Esophagus squamous epithelium (tissue), 5 donors: ENCODE measurements at regions not wholly inside any gene's neighbourhood (a gene's known extent, or its start where the extent isn't known, plus 50 kb on each side); places are given as distances from the start of the nearest gene placed in this dataset.

Experiments
- DNase-seq: peaks from one replicate; lab custom pipeline; 2025; lab: John Stamatoyannopoulos, UW
- H3K27ac ChIP-seq, 4 donors: fragments of 200-600 bp; sonication (generic); one replicate each; pipeline ENCODE4 v1.5.1; 2016 to 2019; ENCODE audit warnings: mild to moderate bottlenecking in 1 of 4
- H3K27me3 ChIP-seq, 4 donors: fragments of 200-600 bp; sonication (generic); 1 replicate in 3 of 4; 2 replicates in 1 of 4; pipeline versions ENCODE4 v1.5.1 to v1.6.0; 2017 to 2021; ENCODE audit warnings: antibody characterized with exemption in 1 of 4
- H3K36me3 ChIP-seq, 3 donors: fragments of 200-600 bp; sonication (generic); one replicate each; pipeline ENCODE4 v1.5.1; 2016 to 2019
- H3K4me1 ChIP-seq, 3 donors: fragments of 200-600 bp; sonication (generic); one replicate each; pipeline ENCODE4 v1.5.1; 2017 to 2019
- H3K4me3 ChIP-seq, 4 donors: fragments of 200-600 bp; sonication (generic); 1 replicate in 3 of 4; 2 replicates in 1 of 4; pipeline ENCODE4 v1.5.1; 2016 to 2019; ENCODE audit warnings: mild to moderate bottlenecking in 2 of 4, moderate library complexity in 1 of 4
- H3K9me3 ChIP-seq, 3 donors: fragments of 200-600 bp; sonication (generic); one replicate each; pipeline ENCODE4 v1.5.1; 2016 to 2019
- CTCF ChIP-seq, 6 experiments: fragments of 450-650 bp in 4 of 6; fragments of 200-600 bp in 2 of 6; sonication (generic) in 2 of 6; IDR thresholded peaks; one replicate each; pipeline ENCODE4 v1.5.1; 2016 to 2019; ENCODE audit warnings: antibody characterized with exemption in 6 of 6, mild to moderate bottlenecking in 4 of 6, moderate library complexity in 4 of 6
- POLR2A ChIP-seq, 4 donors: fragments of 450-650 bp; IDR thresholded peaks; one replicate each; pipeline ENCODE4 v1.6.1; 2017; ENCODE audit warnings: antibody characterized with exemption in 4 of 4, mild to moderate bottlenecking in 4 of 4, moderate library complexity in 3 of 4
- WGBS, 2 donors: methylation state at CpG; one replicate each; pipeline ENCODE4 v1.1.5; 2018; 5-methylcytosine and 5-hydroxymethylcytosine counted together
- intact Hi-C: fragments of 100-400 bp; cut with DNase I; formaldehyde crosslinking; loops from one replicate; pipeline ENCODE4 v1.15.0; 2022
- donor health status: DM: yes; HTN: yes; CAD: no.

GRCh38 chr7:109126404-109127050, 556.9 kb downstream of the DNAJB9 start:
- H3K4me3 ChIP-seq, result no peak overlapping the region
- intact Hi-C loops, result no loop called here
- TF ChIP-seq CTCF (IDR thresholded peaks at IDR 0.05) (no peak), POLR2A (IDR thresholded peaks at IDR 0.05) (no peak)
- no peaks in the 10 kb centered on the region for H3K36me3 ChIP-seq
- H3K27ac ChIP-seq, result no peak overlapping the region
- H3K9me3 ChIP-seq, result no peaks in the 10 kb centered on the region
- no peaks in the 10 kb centered on the region for H3K4me1 ChIP-seq
- WGBS, 2 donors, result 34 to 49% methylated on average over 2 of the region's 2 CpGs
- H3K27me3 ChIP-seq, result no peaks in the 10 kb centered on the region
- no peak for DNase-seq

- no peak for TF ChIP-seq POLR2A (IDR thresholded peaks at IDR 0.05)
- no peak for TF ChIP-seq CTCF (IDR thresholded peaks at IDR 0.05)
- DNase-seq, result no peak
- 54 to 61% methylated on average over 1 of the region's 1 CpG for WGBS, 2 donors
Observed at GRCh38 chr7:109127145-109127544, 557.5 kb downstream of the DNAJB9 start.

GRCh38 chr7:109131141-109131540, 561.5 kb downstream of the DNAJB9 start:
- H3K27ac ChIP-seq, result no peak overlapping the region
- intact Hi-C loops, result no loop called here
- peaks cover 0 to 20% (median 4%) of the 10 kb centered on the region in 3 donors for H3K9me3 ChIP-seq
- DNase-seq, result no peak
- no peaks in the 10 kb centered on the region for H3K4me1 ChIP-seq
- no peaks in the 10 kb centered on the region for H3K36me3 ChIP-seq
- 14 to 34% methylated on average over 1 of the region's 1 CpG for WGBS, 2 donors
- H3K27me3 ChIP-seq, result no peaks in the 10 kb centered on the region
- no peak overlapping the region for H3K4me3 ChIP-seq
- TF ChIP-seq CTCF (IDR thresholded peaks at IDR 0.05), result no peak
- TF ChIP-seq POLR2A (IDR thresholded peaks at IDR 0.05), result no peak

More at GRCh38 chr7:109127145-109127544, 557.5 kb downstream of the DNAJB9 start:
- no peaks in the 10 kb centered on the region for H3K4me1 ChIP-seq
- no peak overlapping the region for H3K4me3 ChIP-seq
- H3K9me3 ChIP-seq, result no peaks in the 10 kb centered on the region
- no peaks in the 10 kb centered on the region for H3K36me3 ChIP-seq
- H3K27me3 ChIP-seq, result no peaks in the 10 kb centered on the region
- no peak overlapping the region for H3K27ac ChIP-seq
- intact Hi-C loops, result no loop called here

GRCh38 chr7:109136893-109137292, 567.2 kb downstream of the DNAJB9 start:
- TF ChIP-seq POLR2A (IDR thresholded peaks at IDR 0.05) (no peak), CTCF (IDR thresholded peaks at IDR 0.05) (no peak)
- no peak overlapping the region for H3K4me3 ChIP-seq
- no peaks in the 10 kb centered on the region for H3K27me3 ChIP-seq
- whole genome bisulfite sequencing, 2 donors, result 76 to 77% methylated on average over 3 of the region's 3 CpGs
- H3K9me3 ChIP-seq, result peaks cover 0 to 20% (median 4%) of the 10 kb centered on the region in 3 donors
- no peak overlapping the region for H3K27ac ChIP-seq
- no peak for DNase-seq
- H3K4me1 ChIP-seq, result no peaks in the 10 kb centered on the region
- no peaks in the 10 kb centered on the region for H3K36me3 ChIP-seq
- intact Hi-C loops, result no loop called here

DNA sequence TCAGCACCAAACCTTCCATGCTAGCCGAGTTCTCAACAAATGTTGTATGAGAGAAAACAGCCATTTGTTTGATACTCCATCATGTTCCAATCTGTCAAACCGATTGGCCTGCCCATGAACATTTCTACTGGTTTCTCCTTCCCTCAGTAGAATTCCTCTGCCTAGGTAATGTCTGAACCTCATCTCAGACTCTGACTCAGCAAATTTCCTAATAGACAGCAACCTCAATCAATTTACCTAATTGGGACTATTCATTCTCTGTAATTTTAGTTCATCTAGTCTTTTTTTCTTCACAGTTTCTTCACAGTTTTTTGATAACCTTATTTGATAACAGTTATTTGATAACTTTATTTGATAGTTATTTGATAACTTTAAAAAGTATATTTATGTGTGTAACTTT, 585.1 kb downstream of the DNAJB9 start:
- 28 to 41% methylated on average over 2 of the region's 2 CpGs for WGBS, 2 donors
- no peak for TF ChIP-seq CTCF (IDR thresholded peaks at IDR 0.05)
- no peak for TF ChIP-seq POLR2A (IDR thresholded peaks at IDR 0.05)
- intact Hi-C loops, result no loop called here

More for the DNA sequence above, 585.1 kb downstream of the DNAJB9 start:
- H3K36me3 ChIP-seq, result no peaks in the 10 kb centered on the region
- no peaks in the 10 kb centered on the region for H3K27me3 ChIP-seq
- no peaks in the 10 kb centered on the region for H3K9me3 ChIP-seq
- H3K4me3 ChIP-seq, result no peak overlapping the region
- no peak overlapping the region for H3K27ac ChIP-seq
- no peak for DNase-seq
- no peaks in the 10 kb centered on the region for H3K4me1 ChIP-seq
